ENCODE measurements at regions not wholly inside any gene's neighbourhood (a gene's known extent, or its start where the extent isn't known, plus 50 kb on each side); places are given as distances from the start of the nearest gene placed in this dataset.

DNA sequence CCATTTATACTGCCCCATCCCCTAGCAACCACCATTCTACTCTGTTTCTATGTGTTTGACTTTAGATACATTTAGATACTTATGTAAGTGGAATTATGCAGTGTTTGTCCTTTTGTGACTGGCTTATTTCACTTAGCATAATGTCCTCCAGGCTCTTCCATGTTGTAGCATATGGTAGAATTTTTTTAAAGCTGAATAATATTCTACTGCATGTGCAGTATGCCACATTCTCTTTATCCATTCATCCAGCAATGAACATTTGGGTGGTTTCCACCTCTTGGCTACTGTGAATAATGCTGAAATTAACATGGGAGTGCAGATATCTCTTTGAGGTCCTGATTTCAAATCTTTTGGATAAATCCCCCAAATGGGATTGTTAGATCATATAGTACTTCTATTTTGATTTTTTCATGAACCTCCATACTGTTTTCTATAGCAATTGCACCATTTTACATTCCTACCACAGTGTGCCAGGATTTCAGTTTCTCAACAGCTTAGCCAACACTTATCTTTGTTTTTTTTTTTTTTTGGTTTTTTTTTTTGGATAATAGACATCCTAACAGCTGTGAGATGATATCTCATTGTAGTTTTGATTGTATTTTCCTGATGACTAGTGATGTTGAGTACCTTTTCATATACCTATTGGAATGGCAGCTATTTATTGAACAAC, 105.9 kb upstream of the LNX1 start:
- TF ChIP-seq, protein P1, sequence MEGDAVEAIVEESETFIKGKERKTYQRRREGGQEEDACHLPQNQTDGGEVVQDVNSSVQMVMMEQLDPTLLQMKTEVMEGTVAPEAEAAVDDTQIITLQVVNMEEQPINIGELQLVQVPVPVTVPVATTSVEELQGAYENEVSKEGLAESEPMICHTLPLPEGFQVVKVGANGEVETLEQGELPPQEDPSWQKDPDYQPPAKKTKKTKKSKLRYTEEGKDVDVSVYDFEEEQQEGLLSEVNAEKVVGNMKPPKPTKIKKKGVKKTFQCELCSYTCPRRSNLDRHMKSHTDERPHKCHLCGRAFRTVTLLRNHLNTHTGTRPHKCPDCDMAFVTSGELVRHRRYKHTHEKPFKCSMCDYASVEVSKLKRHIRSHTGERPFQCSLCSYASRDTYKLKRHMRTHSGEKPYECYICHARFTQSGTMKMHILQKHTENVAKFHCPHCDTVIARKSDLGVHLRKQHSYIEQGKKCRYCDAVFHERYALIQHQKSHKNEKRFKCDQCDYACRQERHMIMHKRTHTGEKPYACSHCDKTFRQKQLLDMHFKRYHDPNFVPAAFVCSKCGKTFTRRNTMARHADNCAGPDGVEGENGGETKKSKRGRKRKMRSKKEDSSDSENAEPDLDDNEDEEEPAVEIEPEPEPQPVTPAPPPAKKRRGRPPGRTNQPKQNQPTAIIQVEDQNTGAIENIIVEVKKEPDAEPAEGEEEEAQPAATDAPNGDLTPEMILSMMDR (conservative IDR thresholded peaks at IDR 0.05; ENCODE audit: low read depth, low read length): no peak
- no peak overlapping the region for H3K27ac ChIP-seq
- no peak overlapping the region for H3K4me2 ChIP-seq
- H3K36me3 ChIP-seq (ENCODE audit: insufficient read depth): no peaks in the 10 kb centered on the region; the same call in 1 of the 2 replicates
- no peaks in the 10 kb centered on the region for H4K20me1 ChIP-seq (ENCODE audit: insufficient read depth)
- H3K27me3 ChIP-seq (ENCODE audit: insufficient read depth, low read depth): no peaks in the 10 kb centered on the region
- H2AFZ ChIP-seq (ENCODE audit: low read depth): no peak overlapping the region
- no peak overlapping the region for H3K9ac ChIP-seq
- peaks cover 32% of the 10 kb centered on the region for H3K4me1 ChIP-seq (ENCODE audit: low read depth, poor library complexity, severe bottlenecking)
- H3K4me3 ChIP-seq (IDR thresholded peaks at IDR 0.05; ENCODE audit: insufficient read depth, low read depth, low read length): no peak overlapping the region
- no peaks in the 10 kb centered on the region for H3K79me2 ChIP-seq (ENCODE audit: insufficient read depth, low read depth)

DNA sequence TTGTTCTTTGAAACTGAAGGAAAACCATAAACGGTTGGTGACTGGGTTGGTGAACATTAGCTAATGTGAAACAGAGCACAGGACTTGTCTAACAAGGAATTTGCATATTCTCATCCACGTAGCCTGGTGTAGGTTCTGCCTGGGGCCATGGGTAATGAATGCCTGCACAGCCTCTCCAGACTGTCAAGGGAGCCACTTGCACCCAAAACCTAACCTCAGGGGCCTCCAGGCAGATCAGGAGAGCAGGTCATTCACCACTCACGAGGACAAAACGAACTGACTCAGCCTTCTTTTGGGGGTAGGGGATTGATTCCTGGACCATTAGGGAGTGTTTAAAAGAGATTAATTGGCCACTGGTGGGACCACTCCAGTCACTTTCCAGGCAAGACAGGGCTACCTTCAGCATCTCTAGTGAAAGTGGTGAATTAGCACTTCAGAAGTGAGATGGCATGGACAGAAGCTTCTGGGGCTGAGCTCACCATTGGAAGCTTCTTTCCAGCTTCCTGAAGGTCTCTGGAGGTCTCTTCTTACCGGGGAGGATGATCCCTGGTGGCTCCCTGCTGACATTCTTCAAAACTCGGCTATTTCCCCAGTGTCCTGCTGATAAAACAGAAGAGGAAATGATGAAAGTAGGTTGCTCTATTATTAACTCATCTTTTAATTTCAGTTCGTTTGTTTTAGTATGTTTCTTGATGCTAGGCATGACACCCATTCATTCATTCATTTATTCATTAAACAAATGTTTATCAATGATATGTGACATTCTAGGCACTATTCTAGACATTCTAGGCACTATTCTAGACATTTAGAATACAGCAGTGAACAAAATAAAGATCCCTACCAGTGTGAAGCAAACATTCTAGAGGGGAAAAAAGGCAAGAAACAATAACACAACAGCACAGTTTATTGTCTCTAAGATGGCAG, 104.5 kb upstream of the LNX1 start:
- no peak overlapping the region for H3K9ac ChIP-seq
- H4K20me1 ChIP-seq (ENCODE audit: insufficient read depth): no peaks in the 10 kb centered on the region
- H3K4me1 ChIP-seq (ENCODE audit: low read depth, poor library complexity, severe bottlenecking): peaks cover 19% of the 10 kb centered on the region
- no peak overlapping the region for H3K27ac ChIP-seq
- no peaks in the 10 kb centered on the region for H3K36me3 ChIP-seq (ENCODE audit: insufficient read depth)
- H3K4me2 ChIP-seq: no peak overlapping the region
- no peak overlapping the region for H2AFZ ChIP-seq (ENCODE audit: low read depth)
- H3K79me2 ChIP-seq (ENCODE audit: insufficient read depth, low read depth): no peaks in the 10 kb centered on the region
- H3K27me3 ChIP-seq (ENCODE audit: insufficient read depth, low read depth): no peaks in the 10 kb centered on the region
- TF ChIP-seq, protein P1 (conservative IDR thresholded peaks at IDR 0.05; ENCODE audit: low read depth, low read length): no peak
- no peak overlapping the region for H3K4me3 ChIP-seq (IDR thresholded peaks at IDR 0.05; ENCODE audit: insufficient read depth, low read depth, low read length)

DNA sequence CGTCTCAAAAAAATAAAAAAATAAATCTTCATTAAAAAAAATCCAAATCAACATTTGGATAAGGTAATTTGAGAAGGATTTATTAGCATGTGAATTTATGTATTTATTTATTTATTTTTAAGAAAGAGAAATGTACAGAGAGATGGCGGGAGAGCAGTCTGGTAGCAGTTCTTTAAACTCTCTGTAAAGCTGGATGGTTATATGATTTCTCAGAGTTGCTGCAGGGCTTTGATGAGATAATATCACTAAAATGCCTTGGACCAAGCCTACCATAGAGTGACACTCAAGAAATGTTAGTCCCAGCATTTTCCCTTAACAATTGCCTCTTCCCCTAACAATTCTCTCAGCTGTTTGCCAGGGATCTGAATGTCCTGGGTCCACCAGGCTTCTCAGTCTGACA, 103.4 kb upstream of the LNX1 start:
- H2AFZ ChIP-seq (ENCODE audit: low read depth): no peak overlapping the region
- no peaks in the 10 kb centered on the region for H3K27me3 ChIP-seq (ENCODE audit: insufficient read depth, low read depth)
- no peaks in the 10 kb centered on the region for H3K79me2 ChIP-seq (ENCODE audit: insufficient read depth, low read depth)
- H4K20me1 ChIP-seq (ENCODE audit: insufficient read depth): no peaks in the 10 kb centered on the region
- no peaks in the 10 kb centered on the region for H3K36me3 ChIP-seq (ENCODE audit: insufficient read depth)
- TF ChIP-seq, protein P1 (conservative IDR thresholded peaks at IDR 0.05; ENCODE audit: low read depth, low read length): no peak
- no peak overlapping the region for H3K4me2 ChIP-seq
- peaks cover 17% of the 10 kb centered on the region for H3K4me1 ChIP-seq (ENCODE audit: low read depth, poor library complexity, severe bottlenecking)
- H3K9ac ChIP-seq: no peak overlapping the region
- H3K4me3 ChIP-seq (IDR thresholded peaks at IDR 0.05; ENCODE audit: insufficient read depth, low read depth, low read length): no peak overlapping the region
- no peak overlapping the region for H3K27ac ChIP-seq

DNA sequence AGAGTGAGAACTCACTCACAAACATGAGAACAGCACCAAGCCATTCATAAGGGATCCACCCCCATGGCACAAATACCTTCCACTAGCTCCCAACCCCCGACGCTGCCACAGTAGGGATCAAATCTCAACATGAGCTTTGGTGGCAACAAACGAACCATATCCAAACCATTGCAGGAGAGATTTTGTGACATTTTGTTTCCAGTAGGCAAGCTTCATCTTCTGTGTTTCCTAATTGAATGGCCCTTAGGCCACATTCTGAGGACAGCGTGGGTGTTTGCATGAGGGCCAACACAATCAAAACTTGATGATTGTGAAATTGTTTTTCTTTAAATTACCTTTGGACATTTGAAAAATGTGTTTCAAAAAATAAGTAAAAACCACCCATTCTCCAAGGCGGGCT, 102.6 kb upstream of the LNX1 start:
- H3K4me3 ChIP-seq (IDR thresholded peaks at IDR 0.05; ENCODE audit: insufficient read depth, low read depth, low read length): no peak overlapping the region
- no peak overlapping the region for H2AFZ ChIP-seq (ENCODE audit: low read depth)
- H3K79me2 ChIP-seq (ENCODE audit: insufficient read depth, low read depth): no peaks in the 10 kb centered on the region
- no peak overlapping the region for H3K4me2 ChIP-seq
- no peaks in the 10 kb centered on the region for H4K20me1 ChIP-seq (ENCODE audit: insufficient read depth)
- H3K27ac ChIP-seq: no peak overlapping the region
- H3K9ac ChIP-seq: no peak overlapping the region
- TF ChIP-seq, protein P1 (conservative IDR thresholded peaks at IDR 0.05; ENCODE audit: low read depth, low read length): no peak
- H3K4me1 ChIP-seq (ENCODE audit: low read depth, poor library complexity, severe bottlenecking): peaks cover 24% of the 10 kb centered on the region
- H3K36me3 ChIP-seq (ENCODE audit: insufficient read depth): no peaks in the 10 kb centered on the region
- H3K27me3 ChIP-seq (ENCODE audit: insufficient read depth, low read depth): no peaks in the 10 kb centered on the region
